SJCRH30 (cell line): ENCODE measurements at regions not wholly inside any gene's neighbourhood (a gene's known extent, or its start where the extent isn't known, plus 50 kb on each side); places are given as distances from the start of the nearest gene placed in this dataset.

Source experiments
- DNase-seq, 2 experiments: peaks; one replicate each; pipeline ENCODE4 v3.0.0-alpha.2; 2015 to 2020
- H3K27ac ChIP-seq: fragments of 250-450 bp; sonication (Bioruptor Pico); 2 replicates; pipeline ENCODE4 v1.5.1; 2020; ENCODE audit warnings: mild to moderate bottlenecking, moderate library complexity
- H3K27me3 ChIP-seq: fragments of 250-450 bp; sonication (Bioruptor Pico); 2 replicates; pipeline ENCODE4 v1.5.1; 2020; ENCODE audit warnings: mild to moderate bottlenecking, moderate library complexity
- H3K36me3 ChIP-seq: fragments of 250-450 bp; sonication (Bioruptor Pico); 2 replicates; pipeline ENCODE4 v1.5.1; 2020; ENCODE audit warnings: mild to moderate bottlenecking, moderate library complexity
- H3K4me1 ChIP-seq: fragments of 250-450 bp; sonication (Bioruptor Pico); 2 replicates; pipeline ENCODE4 v1.5.1; 2020; ENCODE audit warnings: mild to moderate bottlenecking, moderate library complexity
- H3K4me3 ChIP-seq: fragments of 250-450 bp; sonication (Bioruptor Pico); 2 replicates; pipeline ENCODE4 v1.5.1; 2020; ENCODE audit warnings: mild to moderate bottlenecking, moderate library complexity
- H3K9me3 ChIP-seq: fragments of 250-450 bp; sonication (Bioruptor Pico); replicated peaks from 2 replicates; pipeline ENCODE4 v1.5.1; 2020; ENCODE audit warnings: mild to moderate bottlenecking, moderate library complexity

GRCh38 chr1:222136869-222137268 lies 395.0 kb upstream of the DUSP10 start:
- Histone ChIP-seq H3K9me3 (no peaks in the 10 kb centered on the region), H3K4me1 (no peaks in the 10 kb centered on the region), H3K36me3 (no peaks in the 10 kb centered on the region), H3K4me3 (no peak overlapping the region), H3K27ac (no peak overlapping the region), H3K27me3 (no peaks in the 10 kb centered on the region; the same call in 1 of the 2 replicates)
- DNase-seq: no peak

DNA sequence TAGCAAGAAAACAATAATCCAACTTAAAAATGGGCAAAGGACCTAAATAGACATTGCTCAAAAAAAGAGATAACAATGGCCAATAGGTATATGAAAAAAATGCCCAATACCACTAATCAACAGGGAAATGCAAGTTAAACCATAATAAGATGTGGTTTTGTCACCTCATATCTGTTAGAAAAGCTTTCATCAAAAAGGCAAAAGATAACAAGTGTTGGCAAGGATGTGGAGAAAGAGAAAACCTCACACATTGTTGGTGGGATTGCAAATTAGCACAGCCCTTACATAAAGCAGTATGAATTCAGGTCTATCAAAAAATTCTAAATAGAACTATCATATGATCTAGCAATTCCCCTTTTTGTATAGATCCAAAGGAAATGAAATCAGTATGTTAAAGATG lies 387.2 kb upstream of the DUSP10 start:
- Histone ChIP-seq H3K36me3 (no peaks in the 10 kb centered on the region), H3K4me3 (no peak overlapping the region), H3K27ac (no peak overlapping the region), H3K27me3 (no peaks in the 10 kb centered on the region), H3K4me1 (no peaks in the 10 kb centered on the region), H3K9me3 (no peaks in the 10 kb centered on the region)
- DNase-seq: no peak

DNA sequence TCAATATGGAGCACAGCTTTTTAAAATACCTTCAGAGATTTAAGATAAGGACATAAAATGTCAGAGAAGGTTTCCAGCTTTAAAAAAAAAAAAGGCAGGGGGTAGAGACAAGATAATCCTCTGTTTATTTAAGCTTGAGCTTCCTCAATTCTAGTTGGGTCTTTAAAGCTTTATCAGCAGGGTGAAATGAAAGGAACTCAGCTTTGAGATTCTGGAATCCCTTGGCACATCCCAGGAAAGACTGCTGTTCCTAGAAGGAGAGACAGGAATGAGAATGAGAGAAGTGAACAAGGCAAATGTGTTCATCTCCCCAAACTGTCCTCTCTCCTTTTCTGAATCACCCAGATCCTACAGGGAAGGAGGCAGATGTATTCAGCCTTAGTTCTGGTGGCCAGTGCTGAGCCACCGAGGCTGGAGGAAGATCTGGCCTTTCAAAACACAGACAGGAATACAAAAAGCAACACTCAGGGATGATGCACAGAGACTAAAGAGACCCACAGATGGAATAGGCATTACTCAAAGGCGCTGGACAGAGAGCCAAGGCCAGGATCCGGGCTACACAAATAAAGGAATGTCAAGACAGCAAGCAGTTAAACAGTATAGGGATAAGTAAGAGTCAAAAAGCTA lies 385.8 kb upstream of the DUSP10 start:
- no peak for DNase-seq
- H3K9me3 ChIP-seq: no peaks in the 10 kb centered on the region
- no peaks in the 10 kb centered on the region for H3K4me1 ChIP-seq
- H3K27ac ChIP-seq: no peak overlapping the region
- no peak overlapping the region for H3K4me3 ChIP-seq
- H3K27me3 ChIP-seq: no peaks in the 10 kb centered on the region
- H3K36me3 ChIP-seq: no peaks in the 10 kb centered on the region

DNA sequence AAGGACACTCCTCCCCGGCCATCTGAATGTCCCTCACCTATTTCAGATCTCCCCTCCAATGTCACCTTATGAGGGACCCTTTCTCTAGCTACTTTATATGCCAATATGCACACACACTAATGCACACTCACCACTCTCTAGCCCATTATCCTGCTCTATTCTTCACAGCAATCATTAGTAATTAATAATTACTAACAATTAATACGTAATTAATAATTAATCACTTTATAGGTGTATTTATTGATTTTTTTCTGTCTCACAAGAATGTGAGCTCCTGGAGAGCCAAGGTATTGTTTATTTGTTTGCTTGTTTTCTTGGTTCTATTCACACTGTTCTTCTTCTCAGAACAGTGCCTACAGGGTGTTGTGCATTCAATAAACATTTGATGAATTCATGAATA lies 385.2 kb upstream of the DUSP10 start:
- Histone ChIP-seq H3K27ac (no peak overlapping the region), H3K4me3 (no peak overlapping the region), H3K36me3 (no peaks in the 10 kb centered on the region), H3K4me1 (no peaks in the 10 kb centered on the region), H3K9me3 (no peaks in the 10 kb centered on the region), H3K27me3 (no peaks in the 10 kb centered on the region)
- no peak for DNase-seq

- Histone ChIP-seq H3K9me3 (no peaks in the 10 kb centered on the region), H3K4me1 (no peaks in the 10 kb centered on the region), H3K27me3 (no peaks in the 10 kb centered on the region), H3K4me3 (no peak overlapping the region), H3K36me3 (no peaks in the 10 kb centered on the region), H3K27ac (no peak overlapping the region)
- DNase-seq: no peak
Measured at GRCh38 chr1:222126052-222126451, 384.2 kb upstream of the DUSP10 start.

DNA sequence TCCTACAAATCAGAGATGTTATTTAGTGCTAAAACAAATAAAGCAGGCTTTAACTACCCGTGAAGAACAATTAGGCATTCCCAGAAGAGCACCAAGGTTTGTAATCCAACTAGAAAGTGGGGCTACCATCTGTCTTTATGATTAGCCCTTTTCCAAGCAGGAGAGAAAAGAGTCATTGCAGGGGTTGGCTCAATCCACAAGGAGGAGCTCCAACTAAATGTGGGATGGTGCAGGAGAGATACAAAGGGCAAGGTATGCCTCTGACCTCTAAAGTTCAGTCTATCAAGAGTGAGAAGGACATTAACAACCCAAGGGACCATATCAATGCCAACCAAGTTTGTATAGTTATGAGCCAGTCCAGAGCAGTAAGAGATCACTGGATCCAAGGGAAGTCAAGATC lies 382.7 kb upstream of the DUSP10 start:
- H3K36me3 ChIP-seq: no peaks in the 10 kb centered on the region
- no peaks in the 10 kb centered on the region for H3K27me3 ChIP-seq
- no peak overlapping the region for H3K27ac ChIP-seq
- peak in 1 of 2 experiments; percentile 19 for DNase-seq
- no peaks in the 10 kb centered on the region for H3K4me1 ChIP-seq
- H3K9me3 ChIP-seq: no peaks in the 10 kb centered on the region
- H3K4me3 ChIP-seq: no peak overlapping the region

GRCh38 chr1:222123111-222123510 lies 381.2 kb upstream of the DUSP10 start:
- Histone ChIP-seq H3K4me1 (no peaks in the 10 kb centered on the region), H3K4me3 (no peak overlapping the region), H3K9me3 (no peaks in the 10 kb centered on the region), H3K27ac (no peak overlapping the region), H3K27me3 (no peaks in the 10 kb centered on the region; the same call in 1 of the 2 replicates), H3K36me3 (no peaks in the 10 kb centered on the region)
- DNase-seq: no peak

GRCh38 chr1:222117809-222118208 lies 375.9 kb upstream of the DUSP10 start:
- Histone ChIP-seq H3K36me3 (no peaks in the 10 kb centered on the region), H3K4me1 (no peaks in the 10 kb centered on the region), H3K9me3 (no peaks in the 10 kb centered on the region), H3K27ac (no peak overlapping the region), H3K4me3 (no peak overlapping the region), H3K27me3 (peaks cover 3% of the 10 kb centered on the region)
- DNase-seq: no peak

DNA sequence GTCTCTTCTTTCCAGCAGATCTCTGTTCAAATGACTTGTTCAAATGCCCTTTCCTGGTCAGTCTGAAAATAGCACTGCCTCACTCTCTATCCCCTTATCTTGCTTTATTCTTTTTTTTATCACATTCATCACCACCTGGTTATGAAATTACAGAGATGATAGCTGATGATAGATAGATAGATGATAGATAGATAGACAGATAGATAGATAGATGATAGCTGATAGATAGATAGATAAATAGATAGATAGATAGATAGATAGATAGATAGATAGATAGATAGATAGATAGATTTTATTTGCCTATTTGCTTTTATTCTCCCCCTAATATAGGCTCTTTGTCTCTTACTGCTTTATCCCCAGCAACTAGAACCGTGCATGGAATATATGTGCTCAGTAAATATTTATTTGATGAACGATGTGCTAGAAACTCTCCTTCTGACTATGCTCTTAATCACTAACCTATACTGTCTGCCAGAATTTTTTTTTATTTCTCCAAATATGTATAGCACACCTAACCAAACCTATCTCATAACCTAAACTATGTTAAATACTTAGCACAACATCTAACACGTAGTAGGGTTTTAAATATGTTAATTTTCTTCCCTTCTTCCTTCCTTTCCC lies 372.8 kb upstream of the DUSP10 start:
- Histone ChIP-seq H3K27ac (no peak overlapping the region), H3K27me3 (peaks cover 3% of the 10 kb centered on the region), H3K9me3 (no peaks in the 10 kb centered on the region), H3K4me1 (no peaks in the 10 kb centered on the region), H3K4me3 (no peak overlapping the region), H3K36me3 (no peaks in the 10 kb centered on the region)
- no peak for DNase-seq

GRCh38 chr1:222109836-222110235 lies 367.9 kb upstream of the DUSP10 start:
- Histone ChIP-seq H3K4me1 (no peaks in the 10 kb centered on the region), H3K9me3 (no peaks in the 10 kb centered on the region), H3K4me3 (no peak overlapping the region), H3K27me3 (no peaks in the 10 kb centered on the region), H3K27ac (no peak overlapping the region), H3K36me3 (no peaks in the 10 kb centered on the region)
- no peak for DNase-seq

DNA sequence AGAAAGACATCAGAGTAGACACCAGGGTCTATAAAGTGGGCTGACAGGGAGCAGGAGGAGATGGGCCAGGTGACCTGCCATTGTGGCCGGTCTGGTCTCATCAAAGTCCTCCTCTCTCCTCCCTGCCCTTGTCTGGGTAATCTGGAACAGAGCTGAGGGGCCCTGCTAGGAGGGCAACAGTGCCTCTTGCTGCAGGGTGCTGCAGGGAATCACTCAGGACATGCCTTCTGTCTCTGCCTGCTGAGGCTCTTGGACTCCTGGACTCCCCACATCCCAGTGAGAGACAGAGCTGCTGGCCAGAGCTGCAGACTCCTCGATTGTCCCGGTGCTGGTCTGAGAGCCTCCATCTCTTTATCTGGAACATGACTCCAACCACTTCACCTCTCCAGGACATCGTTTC lies 366.1 kb upstream of the DUSP10 start:
- DNase-seq: no peak
- Histone ChIP-seq H3K27ac (no peak overlapping the region), H3K4me3 (no peak overlapping the region), H3K27me3 (no peaks in the 10 kb centered on the region), H3K9me3 (no peaks in the 10 kb centered on the region), H3K4me1 (no peaks in the 10 kb centered on the region), H3K36me3 (no peaks in the 10 kb centered on the region)

- no peaks in the 10 kb centered on the region for H3K36me3 ChIP-seq
- H3K4me1 ChIP-seq: no peaks in the 10 kb centered on the region
- no peak overlapping the region for H3K27ac ChIP-seq
- no peak overlapping the region for H3K4me3 ChIP-seq
- no peaks in the 10 kb centered on the region for H3K27me3 ChIP-seq
- H3K9me3 ChIP-seq: no peaks in the 10 kb centered on the region
- DNase-seq: no peak
Measured at GRCh38 chr1:222107267-222107666, 365.4 kb upstream of the DUSP10 start.

DNA sequence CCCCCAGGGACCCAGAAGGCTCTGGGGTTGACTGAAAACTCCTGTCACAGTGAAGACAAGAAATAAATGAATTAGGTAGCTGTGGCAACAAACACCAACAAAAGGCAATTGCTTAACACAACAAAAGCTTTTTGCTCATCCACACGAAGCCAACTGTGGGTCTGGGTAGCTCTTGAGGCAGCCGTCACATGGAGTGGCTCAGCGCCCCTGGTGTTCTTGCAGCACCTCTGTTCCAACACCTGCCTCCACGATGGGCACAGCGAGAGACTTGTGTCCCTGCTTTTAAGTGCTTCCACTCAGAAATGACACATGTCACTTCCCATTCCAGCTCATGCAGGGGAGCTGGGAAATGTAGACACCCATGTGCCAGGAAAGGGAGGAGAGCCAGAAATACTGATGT lies 364.5 kb upstream of the DUSP10 start:
- H3K36me3 ChIP-seq: no peaks in the 10 kb centered on the region
- no peaks in the 10 kb centered on the region for H3K27me3 ChIP-seq
- no peaks in the 10 kb centered on the region for H3K4me1 ChIP-seq
- no peak overlapping the region for H3K27ac ChIP-seq
- H3K4me3 ChIP-seq: no peak overlapping the region
- H3K9me3 ChIP-seq: no peaks in the 10 kb centered on the region
- DNase-seq: no peak

GRCh38 chr1:222105861-222106260 lies 364.0 kb upstream of the DUSP10 start:
- Histone ChIP-seq H3K4me3 (no peak overlapping the region), H3K27ac (no peak overlapping the region), H3K36me3 (no peaks in the 10 kb centered on the region), H3K9me3 (no peaks in the 10 kb centered on the region), H3K27me3 (no peaks in the 10 kb centered on the region), H3K4me1 (no peaks in the 10 kb centered on the region)
- no peak for DNase-seq

DNA sequence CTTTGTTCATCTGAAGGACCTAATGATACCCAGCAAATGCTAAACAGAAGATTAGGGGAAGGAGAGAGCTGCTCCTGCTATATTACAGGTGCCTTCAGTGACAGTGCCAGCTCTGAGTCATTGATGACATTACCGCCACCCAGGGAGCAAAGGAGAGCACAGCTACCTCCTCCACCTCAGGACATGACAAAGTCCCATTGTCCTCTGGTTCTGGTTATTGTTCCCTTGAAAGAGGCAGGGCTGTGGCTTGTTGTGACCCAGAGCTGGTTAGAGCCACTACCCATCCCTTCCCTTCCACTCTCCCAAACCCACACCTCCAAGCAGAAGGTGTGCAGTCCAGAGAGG lies 363.5 kb upstream of the DUSP10 start:
- Histone ChIP-seq H3K27ac (no peak overlapping the region), H3K4me3 (no peak overlapping the region), H3K4me1 (no peaks in the 10 kb centered on the region), H3K36me3 (no peaks in the 10 kb centered on the region), H3K27me3 (no peaks in the 10 kb centered on the region), H3K9me3 (no peaks in the 10 kb centered on the region)
- no peak for DNase-seq

GRCh38 chr1:222104694-222105392 lies 363.0 kb upstream of the DUSP10 start:
- DNase-seq: no peak
- H3K4me3 ChIP-seq: no peak overlapping the region
- H3K4me1 ChIP-seq: no peaks in the 10 kb centered on the region
- H3K27me3 ChIP-seq: no peaks in the 10 kb centered on the region
- H3K9me3 ChIP-seq: no peaks in the 10 kb centered on the region
- H3K27ac ChIP-seq: no peak overlapping the region
- H3K36me3 ChIP-seq: no peaks in the 10 kb centered on the region
